Activated CD4-positive, alpha-beta T cell treated with anti-CD3 and anti-CD28 coated beads for 36 hours (primary cell): ENCODE measurements at regions not wholly inside any gene's neighbourhood (a gene's known extent, or its start where the extent isn't known, plus 50 kb on each side); places are given as distances from the start of the nearest gene placed in this dataset.

Source experiments
- ATAC-seq: fragments of 200-7000 bp; cut with Tn5 transposase; one replicate; pipeline ENCODE4 v1.10.0; 2021; ENCODE audit warnings: mild to moderate bottlenecking, moderate library complexity
- CTCF ChIA-PET: fragments of 350-600 bp; sonication (Branson Sonifier 250); formaldehyde crosslinking; loops from one replicate; lab custom pipeline; 2021; ENCODE audit warnings: antibody characterized with exemption; lab: Charles Lee
- POLR2A ChIA-PET: fragments of 350-600 bp; sonication (Branson Sonifier 250); formaldehyde crosslinking; loops from one replicate; lab custom pipeline; 2021; ENCODE audit warnings: antibody characterized with exemption, inconsistent platforms; lab: Charles Lee
- DNase-seq: peaks from one replicate; pipeline ENCODE4 v3.0.0-alpha.2; 2020
- H3K27ac Mint-ChIP-seq: one replicate; pipeline ENCODE4 v1.8.0; 2021; ENCODE audit warnings: mixed read lengths
- H3K27me3 Mint-ChIP-seq: one replicate; pipeline ENCODE4 v1.8.0; 2021; ENCODE audit warnings: mixed read lengths
- H3K36me3 Mint-ChIP-seq: one replicate; pipeline ENCODE4 v1.8.0; 2021; ENCODE audit warnings: low read depth, mixed read lengths
- H3K4me1 Mint-ChIP-seq: one replicate; pipeline ENCODE4 v1.8.0; 2021; ENCODE audit warnings: mixed read lengths
- H3K4me3 Mint-ChIP-seq: one replicate; pipeline ENCODE4 v1.8.0; 2021; ENCODE audit warnings: mild to moderate bottlenecking, moderate library complexity, mixed read lengths
- H3K9me3 Mint-ChIP-seq: one replicate; pipeline ENCODE4 v1.8.0; 2021; ENCODE audit warnings: low read depth, mixed read lengths
- intact Hi-C, 2 experiments: fragments of 100-400 bp; cut with DNase I in 1 of 2; cut with micrococcal nuclease in 1 of 2; formaldehyde crosslinking; loops; one replicate each; pipeline versions ENCODE4 v1.14.2 to v1.15.1; 2022 to 2024; cut with DNase I, micrococcal nuclease

DNA sequence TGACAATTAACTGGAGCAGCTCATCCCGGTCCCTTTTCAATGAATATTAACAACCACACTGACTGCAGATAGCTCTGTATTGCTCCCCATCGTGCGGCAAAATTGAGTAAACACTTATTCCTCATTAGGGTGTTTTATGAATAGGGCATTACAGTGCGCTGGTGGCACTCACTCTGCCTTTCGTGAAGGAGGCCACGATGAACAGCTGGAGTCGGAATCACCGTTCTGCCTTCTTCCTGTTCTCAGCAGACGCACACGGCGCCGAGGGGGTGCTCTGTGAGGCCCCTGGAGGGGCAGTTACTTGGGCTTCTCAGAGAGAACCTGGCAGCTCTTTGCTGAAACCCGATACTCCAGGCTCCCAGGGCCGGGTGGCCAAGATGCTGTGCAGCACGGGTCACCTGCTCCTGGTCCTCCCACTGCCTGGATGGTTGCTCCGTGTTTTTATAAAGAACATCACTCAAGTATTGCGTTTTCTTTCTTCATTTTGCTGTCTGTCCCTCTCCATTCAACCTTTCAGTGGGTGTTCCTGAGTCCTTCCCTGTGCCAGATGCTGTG lies 241.9 kb downstream of the GLRX3 start:
- Mint-ChIP-seq H3K27ac (no peak overlapping the region), H3K36me3 (no peaks in the 10 kb centered on the region), H3K4me1 (no peaks in the 10 kb centered on the region), H3K9me3 (no peaks in the 10 kb centered on the region), H3K27me3 (peaks cover 6% of the 10 kb centered on the region), H3K4me3 (no peak overlapping the region)
- intact Hi-C loops = no loop called here
- POLR2A ChIA-PET = no interaction called here
- CTCF ChIA-PET = no interaction called here
- no peak for ATAC-seq
- DNase-seq = no peak

DNA sequence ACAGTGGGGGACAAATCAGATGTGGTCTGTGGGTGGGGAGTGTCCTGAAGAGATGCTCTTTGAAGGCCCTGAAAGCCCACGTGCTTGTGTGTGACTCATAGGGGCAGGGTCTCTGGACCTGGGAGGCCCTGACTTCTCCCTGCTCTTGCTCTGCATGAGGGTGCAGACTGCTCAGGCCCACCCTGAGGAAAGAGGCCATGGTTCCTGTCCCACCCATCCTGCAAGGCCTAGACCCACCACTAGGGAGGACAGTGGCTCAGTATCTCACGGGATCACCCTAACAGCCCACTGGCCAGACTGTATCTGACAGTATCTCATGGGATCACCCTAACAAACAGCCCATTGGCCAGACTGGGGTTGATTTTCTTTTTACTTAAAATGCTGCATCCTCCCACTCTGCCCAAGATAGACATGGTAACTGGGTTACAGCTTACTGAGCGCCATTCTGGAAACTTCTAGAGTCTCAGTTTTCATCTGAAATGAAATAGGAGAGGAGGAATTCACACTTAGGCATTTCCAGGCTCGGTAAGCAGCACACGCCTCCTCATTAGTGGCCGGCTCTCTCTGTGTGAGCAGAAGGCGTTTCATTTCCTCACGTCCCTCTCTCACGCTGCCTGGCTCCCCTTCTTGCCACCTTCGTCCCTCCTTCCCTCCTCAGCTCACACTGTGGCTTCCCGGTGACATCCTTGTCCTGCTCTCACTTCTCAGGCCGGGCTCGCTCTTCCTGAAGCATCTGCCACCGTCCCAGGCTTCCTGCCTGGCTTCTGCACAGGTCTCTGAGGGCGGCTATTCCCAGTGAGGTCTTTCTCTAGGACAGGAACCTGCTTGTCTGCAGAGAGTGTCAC lies 242.6 kb downstream of the GLRX3 start:
- ChIA-PET CTCF (no interaction called here), POLR2A (no interaction called here)
- Mint-ChIP-seq H3K9me3 (peaks cover 3% of the 10 kb centered on the region), H3K27me3 (peaks cover 6% of the 10 kb centered on the region), H3K4me1 (no peaks in the 10 kb centered on the region), H3K4me3 (no peak overlapping the region), H3K36me3 (no peaks in the 10 kb centered on the region), H3K27ac (no peak overlapping the region)
- intact Hi-C loops = no loop called here
- ATAC-seq (no peak), DNase-seq (no peak)

DNA sequence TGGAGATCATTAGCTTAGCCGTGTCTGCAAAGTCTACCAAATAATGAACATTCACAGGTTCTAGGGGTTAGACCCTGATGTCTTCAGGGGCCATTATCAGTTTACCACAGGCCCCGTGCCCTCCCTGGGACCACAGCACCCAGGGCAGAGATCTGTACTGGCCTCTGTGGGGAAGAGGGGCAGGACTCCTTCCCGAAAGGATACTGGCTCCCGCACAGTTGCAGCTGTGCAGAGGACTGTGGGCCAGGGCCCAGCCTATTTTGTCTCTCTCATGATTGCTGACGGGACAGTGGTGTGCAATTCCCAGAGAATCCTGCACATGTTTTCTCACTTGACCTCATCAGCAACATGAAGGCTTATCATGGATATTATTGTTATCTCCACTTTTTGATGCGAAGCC lies 243.9 kb downstream of the GLRX3 start:
- intact Hi-C loops = no loop called here
- ChIA-PET CTCF (interaction anchor here (0.6 kb wide), 1 partner anchor 164 kb away, joined by 3 read pairs; no protein-coding TSS in a partner anchor), POLR2A (no interaction called here)
- Mint-ChIP-seq H3K4me1 (no peaks in the 10 kb centered on the region), H3K36me3 (no peaks in the 10 kb centered on the region), H3K4me3 (no peak overlapping the region), H3K27ac (no peak overlapping the region), H3K9me3 (peaks cover 10% of the 10 kb centered on the region), H3K27me3 (peaks cover 6% of the 10 kb centered on the region)
- no peak for ATAC-seq
- DNase-seq = no peak

DNA sequence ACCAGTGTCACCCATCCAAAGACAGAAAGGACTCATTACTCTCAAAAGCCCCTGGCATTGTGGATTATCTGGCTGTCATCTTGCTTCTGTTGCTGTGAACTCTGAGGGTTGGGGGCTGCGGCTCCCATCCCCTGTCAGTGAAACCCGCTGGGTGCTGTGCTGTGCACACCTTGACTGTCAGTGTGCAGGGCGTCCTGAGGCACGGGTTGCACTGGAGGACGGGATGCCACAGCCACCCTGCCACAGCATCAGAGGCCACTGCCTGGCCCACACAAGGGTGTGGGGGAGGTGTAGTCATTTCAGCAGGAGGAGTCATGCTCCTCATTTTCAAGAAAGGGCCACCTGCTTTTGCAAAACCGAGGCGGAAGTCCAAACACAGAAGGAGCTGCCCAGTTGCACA lies 245.8 kb downstream of the GLRX3 start:
- DNase-seq = no peak
- no peaks in the 10 kb centered on the region for H3K4me1 Mint-ChIP-seq
- H3K27ac Mint-ChIP-seq = no peak overlapping the region
- intact Hi-C loops = no loop called here
- CTCF ChIA-PET = no interaction called here
- peaks cover 6% of the 10 kb centered on the region for H3K27me3 Mint-ChIP-seq
- ATAC-seq = no peak
- H3K36me3 Mint-ChIP-seq = no peaks in the 10 kb centered on the region
- H3K4me3 Mint-ChIP-seq = no peak overlapping the region
- peaks cover 11% of the 10 kb centered on the region for H3K9me3 Mint-ChIP-seq
- POLR2A ChIA-PET = no interaction called here

DNA sequence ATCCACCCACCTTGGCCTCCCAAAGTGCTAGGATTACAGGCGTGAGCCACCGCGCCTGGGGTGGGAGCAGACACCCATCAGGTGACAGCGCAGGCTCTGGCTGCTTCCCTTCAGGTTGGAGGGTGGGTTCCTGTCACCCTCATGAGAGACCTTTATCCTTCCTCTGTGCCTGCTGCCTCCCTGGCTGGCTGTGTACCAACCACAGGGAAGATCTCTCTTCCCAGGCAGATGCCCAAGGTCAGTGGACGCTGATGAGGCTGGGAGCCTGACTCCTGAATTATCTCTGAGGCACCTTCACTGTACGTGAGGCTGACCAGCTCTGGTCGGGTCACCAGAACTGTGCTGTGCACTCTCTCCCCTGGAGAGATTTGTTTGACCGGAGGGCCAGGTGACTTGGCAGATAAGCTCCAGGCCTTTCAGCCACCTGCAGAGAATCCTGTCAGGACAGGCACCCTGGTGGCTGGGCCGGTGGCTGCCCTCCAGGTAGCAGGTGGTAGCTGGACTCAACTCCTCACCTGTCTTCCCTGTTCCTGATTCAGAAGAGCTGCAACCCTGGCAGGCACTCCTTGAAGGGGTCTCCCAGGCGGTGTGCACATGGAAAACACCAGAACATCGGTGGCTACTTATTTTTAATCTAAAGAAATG lies 251.9 kb downstream of the GLRX3 start:
- Mint-ChIP-seq H3K4me1 (no peaks in the 10 kb centered on the region), H3K4me3 (no peak overlapping the region), H3K36me3 (no peaks in the 10 kb centered on the region), H3K27ac (no peak overlapping the region), H3K27me3 (peaks cover 10% of the 10 kb centered on the region), H3K9me3 (peaks cover 14% of the 10 kb centered on the region)
- ChIA-PET CTCF (no interaction called here), POLR2A (no interaction called here)
- DNase-seq = no peak
- no peak for ATAC-seq
- intact Hi-C loops = no loop called here

DNA sequence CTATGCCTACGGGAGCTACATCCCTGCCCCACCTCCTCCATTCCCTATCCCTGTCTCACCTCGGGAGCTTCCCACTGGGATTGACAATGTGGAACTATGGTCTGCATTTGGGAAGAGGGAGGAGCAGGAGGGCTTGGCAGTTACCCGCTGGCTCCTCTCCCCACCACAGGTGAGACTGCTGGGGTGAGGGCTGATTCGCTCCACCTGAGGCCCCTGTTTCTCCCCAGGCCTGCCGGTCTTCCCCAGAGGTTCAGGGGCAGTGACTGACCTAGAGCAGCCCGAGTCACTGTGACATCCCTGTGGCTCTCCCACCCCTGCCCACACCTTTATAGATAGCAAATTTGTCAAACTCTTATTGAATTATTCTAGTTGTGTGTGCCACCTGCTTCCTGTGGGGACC lies 252.6 kb downstream of the GLRX3 start:
- Mint-ChIP-seq H3K4me3 (no peak overlapping the region), H3K36me3 (no peaks in the 10 kb centered on the region), H3K27ac (no peak overlapping the region), H3K9me3 (peaks cover 11% of the 10 kb centered on the region), H3K27me3 (peaks cover 10% of the 10 kb centered on the region), H3K4me1 (no peaks in the 10 kb centered on the region)
- ChIA-PET POLR2A (no interaction called here), CTCF (no interaction called here)
- ATAC-seq (no peak), DNase-seq (no peak)
- intact Hi-C loops = no loop called here

DNA sequence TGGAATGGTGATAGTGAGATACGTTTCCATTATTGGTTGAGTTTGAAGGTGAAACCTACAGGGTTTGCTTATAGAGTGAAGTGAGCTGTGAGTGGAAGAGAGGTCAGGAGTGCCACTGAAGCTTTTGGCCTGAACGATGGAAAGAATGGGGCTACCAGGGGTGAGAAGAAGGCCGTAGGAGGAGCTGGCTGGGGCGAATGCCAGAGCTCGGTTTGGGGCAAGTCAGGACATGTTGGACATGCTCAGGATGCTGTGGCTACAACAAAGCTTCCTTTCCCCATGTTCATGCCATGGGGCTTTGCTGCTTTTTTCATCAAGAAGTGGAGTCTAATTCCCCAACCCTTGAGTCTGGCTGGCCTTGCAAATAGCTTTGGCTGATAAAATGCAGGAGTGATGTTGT lies 253.7 kb downstream of the GLRX3 start:
- H3K27ac Mint-ChIP-seq = no peak overlapping the region
- no peak overlapping the region for H3K4me3 Mint-ChIP-seq
- no peaks in the 10 kb centered on the region for H3K4me1 Mint-ChIP-seq
- DNase-seq (no peak), ATAC-seq (no peak)
- ChIA-PET POLR2A (no interaction called here), CTCF (interaction anchor here (0.6 kb wide), 1 partner anchor 13 kb away, joined by 3 read pairs; no protein-coding TSS in a partner anchor)
- intact Hi-C loops = no loop called here
- H3K9me3 Mint-ChIP-seq = peaks cover 4% of the 10 kb centered on the region
- no peaks in the 10 kb centered on the region for H3K36me3 Mint-ChIP-seq
- peaks cover 10% of the 10 kb centered on the region for H3K27me3 Mint-ChIP-seq

DNA sequence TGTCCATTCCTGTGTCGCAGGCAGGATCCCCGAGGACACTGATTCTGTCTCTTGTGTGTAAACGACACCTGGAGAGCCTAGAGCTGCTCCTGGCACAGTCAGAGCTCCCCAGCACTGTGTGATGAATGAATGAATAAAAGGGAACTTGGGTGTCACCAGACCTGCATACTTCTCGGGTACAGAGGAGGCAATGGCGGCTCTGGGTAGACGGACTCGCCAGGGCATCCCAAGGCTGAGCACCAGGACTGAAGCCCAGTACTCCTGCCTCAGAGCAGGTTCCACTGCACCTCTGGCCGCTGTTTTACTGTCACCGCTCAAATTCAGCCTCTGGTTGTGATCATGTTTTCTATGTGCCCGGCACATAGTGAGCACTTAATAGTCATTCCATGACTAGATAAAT lies 255.8 kb downstream of the GLRX3 start:
- CTCF ChIA-PET = no interaction called here
- intact Hi-C loops = no loop called here
- Mint-ChIP-seq H3K27me3 (peaks cover 10% of the 10 kb centered on the region), H3K4me3 (no peak overlapping the region), H3K27ac (no peak overlapping the region), H3K36me3 (no peaks in the 10 kb centered on the region), H3K4me1 (no peaks in the 10 kb centered on the region), H3K9me3 (peaks cover 11% of the 10 kb centered on the region)
- ATAC-seq = no peak
- DNase-seq = no peak
- POLR2A ChIA-PET = no interaction called here

DNA sequence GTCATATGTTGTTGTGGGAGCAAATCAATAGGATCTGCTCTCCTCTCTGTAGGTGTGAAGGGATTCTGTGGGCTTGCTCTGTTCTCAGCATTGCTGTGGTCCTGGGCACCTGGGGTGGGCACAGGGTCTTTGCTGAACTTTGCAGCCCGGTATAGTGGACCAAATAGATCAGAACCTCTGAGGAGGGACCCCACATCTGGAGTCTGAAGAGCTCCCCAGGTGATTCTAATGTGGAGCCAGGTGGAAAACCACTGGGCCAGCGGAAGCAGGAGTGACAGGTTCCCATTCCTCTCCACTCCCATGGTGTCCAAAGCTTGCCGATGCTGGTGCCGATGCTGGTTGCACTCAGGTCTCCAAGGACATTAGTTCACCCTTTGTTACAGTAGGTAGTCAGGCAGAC lies 257.2 kb downstream of the GLRX3 start:
- Mint-ChIP-seq H3K36me3 (no peaks in the 10 kb centered on the region), H3K9me3 (peaks cover 8% of the 10 kb centered on the region), H3K27me3 (peaks cover 10% of the 10 kb centered on the region), H3K27ac (no peak overlapping the region), H3K4me3 (no peak overlapping the region), H3K4me1 (no peaks in the 10 kb centered on the region)
- no peak for ATAC-seq
- intact Hi-C loops = no loop called here
- ChIA-PET CTCF (interaction anchor here (0.7 kb wide), 1 partner anchor 35 kb away, joined by 3 read pairs; no protein-coding TSS in a partner anchor), POLR2A (no interaction called here)
- DNase-seq = no peak

DNA sequence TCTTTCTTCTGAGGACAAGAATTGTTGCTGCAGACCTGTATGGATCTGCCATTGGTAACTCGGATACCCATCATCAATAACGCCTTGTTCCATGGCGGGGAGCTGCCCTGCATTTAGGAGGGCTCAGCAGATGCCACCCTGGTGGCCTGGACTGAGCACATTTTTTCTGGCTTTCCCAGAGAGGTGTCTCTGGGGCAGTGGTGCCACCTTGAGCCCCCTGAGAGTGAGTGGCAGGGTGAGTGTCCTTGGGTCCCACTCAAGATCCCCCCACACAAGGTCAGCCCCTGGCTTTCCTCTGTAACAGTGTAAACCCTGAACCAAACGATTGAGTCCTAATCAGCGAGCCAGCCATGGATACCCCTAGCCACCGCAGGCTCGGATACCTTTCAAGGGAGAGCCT lies 258.6 kb downstream of the GLRX3 start:
- peaks cover 8% of the 10 kb centered on the region for H3K9me3 Mint-ChIP-seq
- no peak overlapping the region for H3K27ac Mint-ChIP-seq
- ChIA-PET CTCF (interaction anchor here (0.9 kb wide), 1 partner anchor 8 kb away, joined by 7 read pairs; no protein-coding TSS in a partner anchor), POLR2A (no interaction called here)
- H3K4me3 Mint-ChIP-seq = no peak overlapping the region
- DNase-seq (no peak), ATAC-seq (no peak)
- intact Hi-C loops = no loop called here
- no peaks in the 10 kb centered on the region for H3K36me3 Mint-ChIP-seq
- no peaks in the 10 kb centered on the region for H3K4me1 Mint-ChIP-seq
- peaks cover 6% of the 10 kb centered on the region for H3K27me3 Mint-ChIP-seq

DNA sequence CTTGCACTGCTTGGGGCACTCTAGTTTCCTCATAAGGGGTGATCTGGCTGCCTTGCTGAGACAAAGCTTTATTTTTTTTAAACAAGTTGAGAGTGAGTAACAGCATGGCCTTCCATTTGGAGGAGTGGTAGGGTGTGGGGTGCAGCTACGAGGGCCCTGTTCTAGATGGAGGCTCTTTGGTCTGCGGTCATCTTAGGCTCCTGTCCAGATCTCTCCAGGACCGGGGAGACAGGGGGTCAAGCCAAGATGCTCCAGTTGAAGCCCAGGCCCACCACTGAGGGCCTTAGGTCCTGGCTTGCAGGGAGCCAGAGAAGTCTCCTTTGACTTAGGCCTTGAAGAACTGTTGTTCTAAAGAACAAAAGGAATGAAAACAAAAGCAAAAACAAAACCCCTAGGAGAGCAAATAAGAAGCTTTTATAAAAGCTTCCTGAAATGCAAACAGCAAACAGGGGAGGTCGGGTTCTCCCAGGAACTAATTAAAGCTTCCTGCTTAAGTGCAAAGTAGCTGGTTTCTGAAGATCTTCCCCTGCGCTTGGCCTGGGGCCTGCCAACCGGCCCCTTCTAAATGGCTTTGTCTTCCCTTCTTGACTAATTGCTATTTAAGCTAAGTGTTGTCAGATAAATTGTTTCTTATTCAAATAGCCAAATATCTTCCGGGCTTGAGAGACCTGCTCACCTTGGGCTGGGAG lies 259.2 kb downstream of the GLRX3 start:
- CTCF ChIA-PET = interaction anchor here (0.9 kb wide), 1 partner anchor 8 kb away, joined by 7 read pairs; no protein-coding TSS in a partner anchor
- ATAC-seq (no peak), DNase-seq (no peak)
- intact Hi-C loops = no loop called here
- POLR2A ChIA-PET = no interaction called here
- Mint-ChIP-seq H3K27ac (no peak overlapping the region), H3K4me1 (no peaks in the 10 kb centered on the region), H3K9me3 (peaks cover 8% of the 10 kb centered on the region), H3K27me3 (peaks cover 6% of the 10 kb centered on the region), H3K36me3 (no peaks in the 10 kb centered on the region), H3K4me3 (no peak overlapping the region)
